Anterior cingulate cortex (tissue), 58 donors: ENCODE measurements at regions not wholly inside any gene's neighbourhood (a gene's known extent, or its start where the extent isn't known, plus 50 kb on each side); places are given as distances from the start of the nearest gene placed in this dataset.

Source experiments
- DNase-seq, 58 donors: peaks; one replicate each; lab custom pipeline; 2025; lab: John Stamatoyannopoulos, UW

GRCh38 chr13:58587183-58587582 is 955.6 kb downstream of the PCDH17 start:
- no peak for DNase-seq

- DNase-seq = no peak
Observed at GRCh38 chr13:58592052-58592451, 960.5 kb downstream of the PCDH17 start.

- DNase-seq = no peak
Observed at GRCh38 chr13:58592786-58593185, 961.2 kb downstream of the PCDH17 start.

- no peak for DNase-seq
Observed at GRCh38 chr13:58594747-58595600, 963.4 kb downstream of the PCDH17 start.

- DNase-seq = no peak
Observed at GRCh38 chr13:58597552-58597951, 966.0 kb downstream of the PCDH17 start.

GRCh38 chr13:58598241-58598640 is 966.7 kb downstream of the PCDH17 start:
- no peak for DNase-seq

- no peak for DNase-seq
Observed at GRCh38 chr13:58611117-58611516, 979.6 kb downstream of the PCDH17 start.

- no peak for DNase-seq
Observed at GRCh38 chr13:58617880-58618665, 986.5 kb downstream of the PCDH17 start.

GRCh38 chr13:58619396-58620113 is 988.0 kb downstream of the PCDH17 start:
- no peak for DNase-seq

GRCh38 chr13:58620176-58620575 is 988.6 kb downstream of the PCDH17 start:
- no peak for DNase-seq

- DNase-seq = no peak
Observed at GRCh38 chr13:58625703-58626389, 994.3 kb downstream of the PCDH17 start.

- no peak for DNase-seq
Observed at GRCh38 chr13:58630794-58631193, 999.2 kb downstream of the PCDH17 start.

GRCh38 chr13:58633226-58633625 is 1001.7 kb downstream of the PCDH17 start:
- DNase-seq = no peak

- DNase-seq = no peak
Observed at GRCh38 chr13:58655086-58655485, 1023.5 kb downstream of the PCDH17 start.

- no peak for DNase-seq
Observed at GRCh38 chr13:58660826-58661225, 1029.3 kb downstream of the PCDH17 start.

- DNase-seq = no peak
Observed at GRCh38 chr13:58666331-58666730, 1034.8 kb downstream of the PCDH17 start.

- DNase-seq = no peak
Observed at GRCh38 chr13:58667096-58667495, 1035.6 kb downstream of the PCDH17 start.

GRCh38 chr13:58680115-58680514 is 1048.6 kb downstream of the PCDH17 start:
- DNase-seq = no peak

GRCh38 chr13:58682616-58683015 is 1051.1 kb downstream of the PCDH17 start:
- no peak for DNase-seq

GRCh38 chr13:58687148-58687547 is 1055.6 kb downstream of the PCDH17 start:
- DNase-seq = no peak
